ENCODE measurements at regions not wholly inside any gene's neighbourhood (a gene's known extent, or its start where the extent isn't known, plus 50 kb on each side); places are given as distances from the start of the nearest gene placed in this dataset.

DNA sequence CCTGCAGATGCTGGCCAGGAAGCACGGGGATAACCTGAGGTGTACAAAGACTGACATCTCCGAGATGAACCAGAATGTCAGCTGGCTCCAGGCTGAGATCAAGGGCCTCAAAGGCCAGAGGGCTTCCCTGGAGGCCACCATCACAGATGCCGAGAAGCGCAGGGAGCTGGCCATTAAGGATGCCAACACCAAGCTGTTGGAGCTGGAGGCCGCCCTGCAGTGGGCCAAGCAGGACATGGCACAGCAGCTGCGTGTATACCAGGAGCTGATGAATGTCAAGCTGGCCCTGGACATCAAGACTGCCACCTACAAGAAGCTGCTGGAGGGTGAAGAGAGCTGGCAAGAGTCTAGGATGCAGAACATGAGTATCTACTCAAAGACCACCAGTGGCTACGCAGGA is 380.0 kb upstream of the USP15 start:
- no peak for TF ChIP-seq TARDBP (IDR thresholded peaks at IDR 0.05)
- no peak for TF ChIP-seq NFRKB (IDR thresholded peaks at IDR 0.05)
- no peak for TF ChIP-seq FOXK2 (IDR thresholded peaks at IDR 0.05)

Measured in HEK293T (cell line).